Spleen (tissue), 7 donors: ENCODE measurements at regions not wholly inside any gene's neighbourhood (a gene's known extent, or its start where the extent isn't known, plus 50 kb on each side); places are given as distances from the start of the nearest gene placed in this dataset.

Source experiments
- CTCF ChIP-seq, 11 experiments: fragments of 200-600 bp in 7 of 11; fragments of 450-650 bp in 4 of 11; sonication (generic) in 4 of 11; IDR thresholded peaks in 8 of 11; conservative IDR thresholded peaks in 3 of 11; 1 replicate in 7 of 11; 2 replicates in 4 of 11; pipeline versions ENCODE4 v1.4.0 to v1.8.0; 2016 to 2021; ENCODE audit warnings: antibody characterized with exemption in 11 of 11, inconsistent platforms in 4 of 11, mild to moderate bottlenecking in 1 of 11
- POLR2A ChIP-seq, 3 donors: fragments of 450-650 bp; IDR thresholded peaks; one replicate each; pipeline ENCODE4 v1.5.1; 2017; ENCODE audit warnings: antibody characterized with exemption in 3 of 3, mild to moderate bottlenecking in 1 of 3
- POLR2AphosphoS5 ChIP-seq, 3 donors: sonication (generic); formaldehyde crosslinking; IDR thresholded peaks; one replicate each; pipeline ENCODE4 v1.5.1; 2017; ENCODE audit warnings: antibody characterized with exemption in 3 of 3
- donor health status: DM: no; HTN: no; CAD: no; lungs with moderate emphysema.
- donor health status: DM: no; HTN: no; CAD: no.
- donor health status: DM: no; HTN: no; CAD: no.

- TF ChIP-seq CTCF (IDR thresholded peaks at IDR 0.05 in 8 of 11, conservative IDR thresholded peaks at IDR 0.05 in 3 of 11): no peak
- TF ChIP-seq POLR2AphosphoS5 (IDR thresholded peaks at IDR 0.05): no peak
- no peak for TF ChIP-seq POLR2A (IDR thresholded peaks at IDR 0.05)
Observed at GRCh38 chr5:28967848-28968247, 1929.5 kb upstream of the CDH9 start.
